ENCODE measurements at regions not wholly inside any gene's neighbourhood (a gene's known extent, or its start where the extent isn't known, plus 50 kb on each side); places are given as distances from the start of the nearest gene placed in this dataset.

DNA sequence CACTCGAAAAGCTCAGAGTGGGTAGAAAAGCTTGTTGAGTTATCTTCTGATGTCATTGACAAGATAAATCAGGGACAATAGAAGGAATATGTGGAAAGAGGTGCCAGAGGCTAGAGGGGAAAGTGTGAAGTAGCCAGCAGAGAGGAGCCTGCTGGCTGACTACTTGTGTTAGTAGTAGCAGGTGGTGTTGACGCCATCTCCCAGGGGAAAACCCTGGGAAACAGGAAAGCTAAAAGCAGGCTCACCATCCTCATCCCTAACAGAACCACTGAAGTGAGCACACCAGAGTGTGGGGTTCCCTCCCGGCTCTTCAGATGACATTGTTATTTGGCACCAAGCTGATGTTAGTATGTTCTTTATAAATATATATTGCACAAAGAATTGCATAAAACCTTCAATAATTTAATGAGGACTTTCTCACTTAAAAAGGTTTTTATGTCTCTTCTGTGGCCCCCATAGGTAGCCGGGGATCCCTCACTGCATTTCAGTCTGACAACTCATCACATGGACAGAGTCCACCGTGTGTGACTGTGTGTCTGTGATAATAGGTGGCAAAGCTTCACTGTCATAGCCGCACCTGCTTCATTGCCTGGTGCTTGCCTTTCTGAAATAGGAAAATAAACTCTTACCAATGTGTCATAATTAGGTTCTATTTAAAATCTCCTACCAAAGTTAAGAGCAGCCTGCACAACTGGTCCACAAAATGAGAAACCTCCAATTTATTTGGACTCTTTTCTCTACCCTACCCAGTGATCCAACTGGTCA, 63.2 kb upstream of the TOP3B start:
- Histone ChIP-seq H2AFZ (ENCODE audit: low read depth, low read length) (no peak overlapping the region), H3K9me3 (replicated peaks; ENCODE audit: control insufficient read depth, insufficient read depth, low read length) (no peaks in the 10 kb centered on the region), H3K79me2 (ENCODE audit: control insufficient read depth, insufficient read depth, low read length) (no peaks in the 10 kb centered on the region), H3K27ac (ENCODE audit: insufficient read depth, low read depth, low read length) (no peak overlapping the region), H4K20me1 (replicated peaks; ENCODE audit: control insufficient read depth, extremely low read depth, insufficient read depth, low read length) (no peaks in the 10 kb centered on the region), H3K27me3 (ENCODE audit: control insufficient read depth in 2 of 2, insufficient read depth in 2 of 2, low read length in 2 of 2) (peaks cover 23 to 28% of the 10 kb centered on the region in 2 experiments), H3K4me2 (ENCODE audit: insufficient read depth, low read length) (no peak overlapping the region), H3K9me1 (replicated peaks; ENCODE audit: control insufficient read depth, extremely low read depth, insufficient read depth, low read length) (no peaks in the 10 kb centered on the region), H3K4me3 (replicated peaks in 1 of 3; ENCODE audit: insufficient read depth in 1 of 3, low read depth in 1 of 3, low read length in 3 of 3) (no peak overlapping the region), H3K9ac (replicated peaks; ENCODE audit: extremely low read depth, insufficient read depth, low read length) (no peak overlapping the region), H3K36me3 (ENCODE audit: control insufficient read depth in 2 of 2, extremely low read depth in 1 of 2, insufficient read depth in 2 of 2, low read length in 2 of 2) (no peaks in the 10 kb centered on the region), H3K4me1 (ENCODE audit: control insufficient read depth, extremely low read depth, insufficient read depth, low read length) (no peaks in the 10 kb centered on the region)
- FAIRE-seq (no peak), DNase-seq (ENCODE audit: low read depth, low spot score) (no peak)
- dilution Hi-C loops (cut with MboI; ENCODE audit: extremely low pct_ligation_motif_present, low sequenced_read_pairs) (no loop called here), intact Hi-C loops (cut with micrococcal nuclease) (no loop called here)
- ChIA-PET CTCF (interaction anchor here (1.0 to 1.2 kb wide), 2 partner anchors 13 to 15 kb away, joined by 3 to 6 read pairs; no protein-coding TSS in a partner anchor), POLR2A (no interaction called here)
- no TSS peak for BruUV-seq (replicated peaks)
- TF ChIP-seq POLR2A (IDR thresholded peaks at IDR 0.05; ENCODE audit: low read depth, low read length) (no peak), POLR2AphosphoS5 (IDR thresholded peaks at IDR 0.05; ENCODE audit: insufficient read depth, low read depth, low read length) (no peak)

GRCh38 chr22:22044153-22044552, 61.6 kb upstream of the TOP3B start:
- H3K79me2 ChIP-seq (ENCODE audit: control insufficient read depth, insufficient read depth, low read length): no peaks in the 10 kb centered on the region
- ChIA-PET POLR2A (no interaction called here), CTCF (interaction anchor here (2.4 to 3.0 kb wide), 2 partner anchors 13 to 17 kb away, joined by 8 to 12 read pairs; no protein-coding TSS in a partner anchor)
- no peaks in the 10 kb centered on the region for H3K9me1 ChIP-seq (replicated peaks; ENCODE audit: control insufficient read depth, extremely low read depth, insufficient read depth, low read length)
- H2AFZ ChIP-seq (ENCODE audit: low read depth, low read length): no peak overlapping the region
- intact Hi-C loops (cut with micrococcal nuclease) (no loop called here), dilution Hi-C loops (cut with MboI; ENCODE audit: extremely low pct_ligation_motif_present, low sequenced_read_pairs) (no loop called here)
- H3K36me3 ChIP-seq (ENCODE audit: control insufficient read depth in 2 of 2, extremely low read depth in 1 of 2, insufficient read depth in 2 of 2, low read length in 2 of 2): no peaks in the 10 kb centered on the region
- no peaks in the 10 kb centered on the region for H3K9me3 ChIP-seq (replicated peaks; ENCODE audit: control insufficient read depth, insufficient read depth, low read length)
- H3K27me3 ChIP-seq (ENCODE audit: control insufficient read depth in 2 of 2, insufficient read depth in 2 of 2, low read length in 2 of 2): peaks cover 23 to 24% of the 10 kb centered on the region in 2 experiments
- H4K20me1 ChIP-seq (replicated peaks; ENCODE audit: control insufficient read depth, extremely low read depth, insufficient read depth, low read length): no peaks in the 10 kb centered on the region
- H3K27ac ChIP-seq (ENCODE audit: insufficient read depth, low read depth, low read length): no peak overlapping the region
- no peaks in the 10 kb centered on the region for H3K4me1 ChIP-seq (ENCODE audit: control insufficient read depth, extremely low read depth, insufficient read depth, low read length)
- FAIRE-seq (no peak), DNase-seq (ENCODE audit: low read depth, low spot score) (no peak)
- TF ChIP-seq POLR2A (IDR thresholded peaks at IDR 0.05; ENCODE audit: low read depth, low read length): no peak
- TF ChIP-seq JUN (IDR thresholded peaks at IDR 0.05; ENCODE audit: borderline replicate concordance, insufficient read depth, insufficient read length, low read depth): no peak
- TF ChIP-seq MYC (IDR thresholded peaks at IDR 0.05; ENCODE audit: low read depth, low read length): no peak
- TF ChIP-seq EZH2 (IDR thresholded peaks at IDR 0.05; ENCODE audit: borderline replicate concordance, low read depth, low read length, severe bottlenecking): no peak
- no peak for TF ChIP-seq CTCF (IDR thresholded peaks at IDR 0.05; ENCODE audit: extremely low read depth in 1 of 2, insufficient read depth in 1 of 2, low read depth in 1 of 2, low read length in 2 of 2)
- no peak for TF ChIP-seq GATA2 (IDR thresholded peaks at IDR 0.05; ENCODE audit: insufficient read depth, insufficient read length, low read depth, low read length)
- TF ChIP-seq FOS (IDR thresholded peaks at IDR 0.05; ENCODE audit: borderline replicate concordance, insufficient read depth, low read length): no peak
- no peak for TF ChIP-seq MAX (IDR thresholded peaks at IDR 0.05; ENCODE audit: insufficient read depth, insufficient read length)
- no peak for TF ChIP-seq POLR2AphosphoS5 (IDR thresholded peaks at IDR 0.05; ENCODE audit: insufficient read depth, low read depth, low read length)
- H3K4me3 ChIP-seq (replicated peaks in 1 of 3; ENCODE audit: insufficient read depth in 1 of 3, low read depth in 1 of 3, low read length in 3 of 3): no peak overlapping the region
- H3K4me2 ChIP-seq (ENCODE audit: insufficient read depth, low read length): no peak overlapping the region
- no TSS peak for BruUV-seq (replicated peaks)
- no peak overlapping the region for H3K9ac ChIP-seq (replicated peaks; ENCODE audit: extremely low read depth, insufficient read depth, low read length)

Data from endothelial cell of umbilical vein (primary cell).